ENCODE measurements at regions not wholly inside any gene's neighbourhood (a gene's known extent, or its start where the extent isn't known, plus 50 kb on each side); places are given as distances from the start of the nearest gene placed in this dataset.

DNA sequence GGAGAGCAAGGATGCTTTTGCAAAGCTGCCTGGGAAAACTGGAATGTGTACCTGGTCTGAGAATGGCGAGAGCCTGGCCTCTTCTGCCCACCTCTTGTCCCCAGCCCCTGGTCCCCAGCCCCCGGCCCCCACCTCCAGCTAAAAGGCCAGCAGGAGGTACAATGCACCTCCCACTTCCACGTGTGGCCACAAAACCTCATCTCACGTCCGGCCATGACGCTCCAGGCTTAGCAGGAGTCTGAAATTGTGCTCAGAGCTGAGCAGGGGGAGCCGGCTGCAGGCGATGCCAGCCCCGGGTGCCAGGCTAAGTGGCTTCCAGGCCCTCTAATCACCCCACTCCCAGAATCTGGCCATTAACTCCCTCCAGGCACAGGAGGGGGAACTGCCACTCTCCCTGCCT is 83.1 kb upstream of the PRR20G start:
- no peak for DNase-seq

GRCh38 chr3:127369356-127369935 is 81.6 kb upstream of the PRR20G start:
- no peak for DNase-seq

DNA sequence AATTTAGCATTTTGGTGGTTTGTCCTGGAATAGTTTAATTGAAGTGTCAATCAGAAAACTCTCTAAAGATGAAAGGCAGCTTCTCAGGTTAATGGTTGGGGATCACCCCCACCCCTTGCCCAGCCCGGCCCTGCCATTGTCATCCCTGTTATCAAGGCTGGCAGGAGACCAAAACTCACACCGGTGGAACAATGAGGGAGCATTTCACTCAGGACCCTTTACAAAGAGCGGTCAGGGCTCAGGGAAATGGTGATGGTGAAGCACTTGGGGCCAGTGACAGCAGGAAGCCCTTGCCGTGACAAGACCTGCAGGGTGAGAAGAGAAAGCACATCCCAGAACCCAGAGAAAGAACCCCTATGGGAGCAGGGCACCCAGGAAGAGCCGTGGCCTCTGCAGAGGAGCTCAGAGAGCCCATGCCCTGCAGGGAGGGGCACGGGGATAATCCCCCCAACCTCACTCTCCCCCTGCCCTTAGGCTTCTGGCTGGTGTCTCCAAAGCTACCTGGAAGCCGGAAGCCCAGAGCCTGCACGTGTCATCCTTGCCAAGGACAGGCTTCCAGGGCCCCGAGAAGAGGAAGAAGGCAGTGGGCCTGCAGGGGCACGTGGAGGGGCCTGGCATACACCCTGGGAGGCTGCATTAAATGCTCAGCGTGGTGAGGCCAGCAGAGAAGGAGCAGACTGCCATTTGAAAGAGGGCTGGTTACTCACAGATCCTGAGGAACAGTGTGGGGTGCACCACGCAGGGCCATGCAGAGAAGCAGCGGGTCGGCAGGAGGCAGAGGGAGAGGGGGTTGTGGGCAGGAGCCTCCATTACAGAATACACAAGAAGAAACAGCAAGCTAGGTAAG is 80.6 kb upstream of the PRR20G start:
- DNase-seq: no peak

GRCh38 chr3:127367593-127367992 is 79.7 kb upstream of the PRR20G start:
- DNase-seq: no peak

GRCh38 chr3:127366383-127366782 is 78.5 kb upstream of the PRR20G start:
- DNase-seq: no peak

DNA sequence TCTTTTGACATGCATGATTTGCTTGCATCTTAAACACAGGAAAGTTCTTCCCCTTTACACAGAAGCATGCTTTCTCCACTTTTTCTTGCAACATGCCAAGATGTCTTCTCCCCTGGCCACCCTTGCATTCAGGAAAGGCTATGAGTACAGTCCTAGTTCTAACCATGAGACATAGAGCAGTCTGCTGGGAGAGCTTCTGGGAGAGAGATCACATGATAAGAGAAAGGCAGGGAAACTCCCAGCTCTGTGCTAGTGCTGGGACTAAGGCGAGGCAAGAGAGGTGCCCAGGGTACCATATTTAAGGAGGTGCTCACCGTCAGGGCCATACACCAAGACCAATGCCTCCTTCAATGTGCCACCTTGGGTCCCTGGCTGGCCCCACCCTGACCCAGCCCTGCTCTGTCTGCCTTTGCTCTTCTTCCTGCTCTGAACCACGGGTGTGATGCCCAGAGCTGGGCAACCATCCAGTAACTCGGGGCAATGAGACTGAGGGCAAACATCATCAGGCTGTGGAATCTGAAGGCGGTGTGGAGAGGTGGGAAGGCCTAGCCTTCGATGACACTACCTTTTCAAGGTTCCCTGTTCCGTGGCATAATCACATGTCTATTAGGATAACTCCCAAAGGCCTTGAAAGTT is 77.4 kb upstream of the PRR20G start:
- DNase-seq: no peak

- no peak for DNase-seq
Observed at GRCh38 chr3:127363891-127364290, 76.0 kb upstream of the PRR20G start.

DNA sequence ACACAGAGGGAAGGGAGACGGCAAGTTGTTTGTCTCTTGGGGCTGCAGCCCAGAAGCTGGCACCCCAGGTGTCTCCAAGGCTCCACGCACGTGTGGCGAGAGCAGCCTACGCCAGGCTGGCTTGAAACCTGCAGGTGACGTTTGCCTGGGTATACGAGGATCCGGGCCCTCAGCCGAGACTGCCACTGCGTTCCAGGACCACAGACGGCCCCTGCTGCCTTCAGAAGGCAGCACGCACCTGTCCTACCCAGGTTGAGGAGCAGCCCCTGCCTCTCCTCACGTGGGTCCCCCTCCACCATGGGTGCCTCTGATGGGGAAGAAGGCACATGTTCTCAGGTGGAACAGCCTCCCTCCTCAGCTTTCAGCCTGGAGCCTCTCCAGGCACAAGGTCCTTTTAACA is 75.3 kb upstream of the PRR20G start:
- no peak for DNase-seq

DNA sequence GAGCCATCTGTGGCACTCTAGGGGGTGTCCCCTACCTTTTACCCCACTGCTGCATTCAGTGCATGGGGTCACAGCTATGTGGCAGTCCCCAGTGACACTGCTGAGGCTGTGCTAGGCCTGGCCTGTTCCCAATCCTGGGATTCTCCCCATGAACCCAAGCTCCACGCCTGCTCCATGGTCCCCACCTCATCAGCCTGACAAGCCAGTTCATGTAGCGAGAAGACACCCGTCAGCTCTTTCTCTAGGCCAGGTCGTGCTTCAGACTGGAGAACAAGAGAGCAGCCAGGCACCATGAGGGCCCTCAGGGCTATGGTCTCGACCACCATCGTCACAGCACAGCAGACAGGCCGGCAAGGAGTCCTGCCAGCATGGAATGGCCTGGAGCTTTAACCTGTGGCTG is 72.8 kb upstream of the PRR20G start:
- DNase-seq: no peak

- no peak for DNase-seq
Observed at GRCh38 chr3:127358641-127359040, 70.8 kb upstream of the PRR20G start.

- DNase-seq: no peak
Observed at GRCh38 chr3:127356381-127356780, 68.5 kb upstream of the PRR20G start.

- no peak for DNase-seq
Observed at GRCh38 chr3:127354761-127355160, 66.9 kb upstream of the PRR20G start.

GRCh38 chr3:127352612-127353011 is 64.8 kb upstream of the PRR20G start:
- DNase-seq: no peak

- no peak for DNase-seq
Observed at GRCh38 chr3:127351775-127352350, 64.0 kb upstream of the PRR20G start.

GRCh38 chr3:127351321-127351720 is 63.5 kb upstream of the PRR20G start:
- DNase-seq: no peak

GRCh38 chr3:127350172-127351050 is 62.6 kb upstream of the PRR20G start:
- no peak for DNase-seq

GRCh38 chr3:127349501-127350171 is 61.8 kb upstream of the PRR20G start:
- no peak for DNase-seq

GRCh38 chr3:127342735-127343134 is 54.9 kb upstream of the PRR20G start:
- DNase-seq: no peak

GRCh38 chr3:127339928-127340861 is 52.3 kb upstream of the PRR20G start:
- no peak for DNase-seq

GRCh38 chr3:127339016-127339415 is 51.2 kb upstream of the PRR20G start:
- DNase-seq: no peak

GRCh38 chr3:127337911-127338531 is 50.2 kb upstream of the PRR20G start:
- DNase-seq: no peak

Data from SHP77 treated with DMSO at 0.1 percent for 48 hours (cell line).